AG04450 (cell line): ENCODE measurements at regions not wholly inside any gene's neighbourhood (a gene's known extent, or its start where the extent isn't known, plus 50 kb on each side); places are given as distances from the start of the nearest gene placed in this dataset.

Source experiments
- CTCF ChIA-PET: fragments of 300-600, 350-600 bp; formaldehyde crosslinking; extraction: SDS; loops from one replicate; lab custom pipeline; 2022; ENCODE audit warnings: antibody characterized with exemption, inconsistent platforms; lab: Charles Lee
- POLR2A ChIA-PET: fragments of 350-600 bp; formaldehyde crosslinking; extraction: SDS; loops from one replicate; lab custom pipeline; 2021; ENCODE audit warnings: antibody characterized with exemption, inconsistent platforms; lab: Yijun Ruan, JAX
- DNase-seq: peaks from one replicate; pipeline ENCODE4 v3.0.0-alpha.2; 2011; ENCODE audit warnings: low read depth, low spot score
- H3K27ac ChIP-seq: one replicate; pipeline ENCODE4 v1.5.1; 2012; ENCODE audit warnings: low read depth, low read length, control low read depth
- H3K27me3 ChIP-seq: one replicate; pipeline ENCODE4 v1.6.0; 2012; ENCODE audit warnings: low read length; ENCODE audit not compliant: control insufficient read depth, insufficient read depth
- H3K4me3 ChIP-seq: 2 replicates; pipeline ENCODE4 v1.5.1; 2011; ENCODE audit warnings: mild to moderate bottlenecking, low read depth, low read length, control low read depth
- H3K9me3 ChIP-seq: 2 replicates; pipeline ENCODE4 v1.5.1; 2012; ENCODE audit warnings: low read length; ENCODE audit not compliant: control insufficient read depth, insufficient read depth
- CTCF ChIP-seq: IDR thresholded peaks from 2 replicates; pipeline ENCODE4 v1.5.1; 2011; ENCODE audit warnings: low read depth, low read length, control low read depth, inconsistent platforms

GRCh38 chr2:2886922-2887321 lies 490.7 kb downstream of the EIPR1 start:
- CTCF ChIA-PET, result no interaction called here
- no peak overlapping the region for H3K27ac ChIP-seq
- no peak for DNase-seq
- H3K4me3 ChIP-seq, result no peak overlapping the region
- no peaks in the 10 kb centered on the region for H3K27me3 ChIP-seq
- H3K9me3 ChIP-seq, result peaks cover 40% of the 10 kb centered on the region
- POLR2A ChIA-PET, result no interaction called here
- no peak for TF ChIP-seq CTCF

GRCh38 chr2:2881499-2881898 lies 496.1 kb downstream of the EIPR1 start:
- CTCF ChIA-PET, result no interaction called here
- TF ChIP-seq CTCF, result no peak
- Histone ChIP-seq H3K27ac (no peak overlapping the region), H3K9me3 (peaks cover 54% of the 10 kb centered on the region), H3K27me3 (no peaks in the 10 kb centered on the region), H3K4me3 (no peak overlapping the region)
- POLR2A ChIA-PET, result no interaction called here
- no peak for DNase-seq

- TF ChIP-seq CTCF, result no peak
- no peaks in the 10 kb centered on the region for H3K27me3 ChIP-seq
- H3K9me3 ChIP-seq, result peaks cover 60% of the 10 kb centered on the region
- DNase-seq, result no peak
- no peak overlapping the region for H3K27ac ChIP-seq
- ChIA-PET POLR2A (no interaction called here), CTCF (no interaction called here)
- no peak overlapping the region for H3K4me3 ChIP-seq
These were observed 496.7 kb downstream of the EIPR1 start for GRCh38 chr2:2880938-2881337.

GRCh38 chr2:2879781-2880180 lies 497.8 kb downstream of the EIPR1 start:
- H3K27ac ChIP-seq, result no peak overlapping the region
- DNase-seq, result no peak
- ChIA-PET CTCF (no interaction called here), POLR2A (no interaction called here)
- H3K4me3 ChIP-seq, result no peak overlapping the region
- no peak for TF ChIP-seq CTCF
- peaks cover 71% of the 10 kb centered on the region for H3K9me3 ChIP-seq
- H3K27me3 ChIP-seq, result no peaks in the 10 kb centered on the region

GRCh38 chr2:2879071-2879470 lies 498.5 kb downstream of the EIPR1 start:
- POLR2A ChIA-PET, result no interaction called here
- CTCF ChIA-PET, result no interaction called here

More at GRCh38 chr2:2879071-2879470, 498.5 kb downstream of the EIPR1 start:
- Histone ChIP-seq H3K27ac (no peak overlapping the region), H3K9me3 (peaks cover 78% of the 10 kb centered on the region), H3K27me3 (no peaks in the 10 kb centered on the region), H3K4me3 (no peak overlapping the region)
- TF ChIP-seq CTCF, result no peak
- no peak for DNase-seq
